HG02759 (cell line): ENCODE measurements at regions not wholly inside any gene's neighbourhood (a gene's known extent, or its start where the extent isn't known, plus 50 kb on each side); places are given as distances from the start of the nearest gene placed in this dataset.

Source experiments
- ATAC-seq: cut with Tn5 transposase; IDR thresholded peaks from one replicate; pipeline ENCODE4 v1.9.1; 2021; ENCODE audit warnings: mild to moderate bottlenecking, moderate library complexity; ENCODE audit not compliant: unreplicated experiment

GRCh38 chr10:111705021-111705420 lies 478.5 kb downstream of the GPAM start:
- ATAC-seq: no peak

- ATAC-seq: no peak
Observed at GRCh38 chr10:111706331-111706730, 477.2 kb downstream of the GPAM start.

- no peak for ATAC-seq
Observed at GRCh38 chr10:111707076-111707475, 476.5 kb downstream of the GPAM start.

- no peak for ATAC-seq
Observed at GRCh38 chr10:111709603-111710002, 474.0 kb downstream of the GPAM start.

- no peak for ATAC-seq
Observed at GRCh38 chr10:111716032-111716431, 467.5 kb downstream of the GPAM start.

GRCh38 chr10:111724121-111724520 lies 459.4 kb downstream of the GPAM start:
- no peak for ATAC-seq

GRCh38 chr10:111725050-111725449 lies 458.5 kb downstream of the GPAM start:
- no peak for ATAC-seq

- ATAC-seq: no peak
Observed at GRCh38 chr10:111732166-111732785, 451.3 kb downstream of the GPAM start.

- ATAC-seq: no peak
Observed at GRCh38 chr10:111739125-111739873, 444.3 kb downstream of the GPAM start.

- ATAC-seq: no peak
Observed at GRCh38 chr10:111739874-111740139, 443.8 kb downstream of the GPAM start.

- ATAC-seq: no peak
Observed at GRCh38 chr10:111745982-111746381, 437.6 kb downstream of the GPAM start.

GRCh38 chr10:111747751-111748150 lies 435.8 kb downstream of the GPAM start:
- no peak for ATAC-seq

GRCh38 chr10:111748184-111748583 lies 435.4 kb downstream of the GPAM start:
- ATAC-seq: no peak

GRCh38 chr10:111750165-111750849 lies 433.3 kb downstream of the GPAM start:
- no peak for ATAC-seq

- peak; percentile 85 for ATAC-seq
Observed at GRCh38 chr10:111756217-111757061, 427.1 kb downstream of the GPAM start.

- ATAC-seq: no peak
Observed at GRCh38 chr10:111758593-111758992, 425.0 kb downstream of the GPAM start.

GRCh38 chr10:111762114-111762513 lies 421.5 kb downstream of the GPAM start:
- ATAC-seq: no peak

GRCh38 chr10:111765216-111765615 lies 418.3 kb downstream of the GPAM start:
- no peak for ATAC-seq

GRCh38 chr10:111766464-111766863 lies 417.1 kb downstream of the GPAM start:
- ATAC-seq: no peak

- no peak for ATAC-seq
Observed at GRCh38 chr10:111767661-111768060, 415.9 kb downstream of the GPAM start.

GRCh38 chr10:111773950-111774349 lies 409.6 kb downstream of the GPAM start:
- ATAC-seq: no peak
